K562 (cell line): ENCODE measurements at regions not wholly inside any gene's neighbourhood (a gene's known extent, or its start where the extent isn't known, plus 50 kb on each side); places are given as distances from the start of the nearest gene placed in this dataset.

Source experiments
- ATAC-seq: fragments of 200-7000 bp; cut with Tn5 transposase; 3 replicates; pipeline ENCODE4 v1.9.1; 2020; ENCODE audit warnings: moderate library complexity
- BruUV-seq: library from RNA; stranded (reverse); fragments of 400-500 nt; replicated peaks from 2 replicates; lab custom pipeline; 2021; lab: Mats Ljungman, UMichigan
- CTCF ChIA-PET: fragments of 300-600 bp; formaldehyde crosslinking; extraction: SDS; loops from one replicate; lab custom pipeline; 2021; ENCODE audit warnings: low intra/inter-chr PET ratio; lab: Yijun Ruan, JAX
- POLR2A ChIA-PET: fragments of 300-600, 350-650 bp; sonication (Branson Sonifier 250); formaldehyde crosslinking; extraction: SDS; loops from one replicate; lab custom pipeline; 2021; ENCODE audit warnings: antibody characterized with exemption, inconsistent platforms; lab: Yijun Ruan, JAX
- DNase-seq, 4 experiments: peaks; one replicate each; pipeline versions ENCODE4 v3.0.0 to v3.0.0-alpha.2; 2011 to 2018; ENCODE audit warnings: low spot score in 3 of 4, mixed read lengths in 3 of 4; ENCODE audit errors: extremely low read depth in 1 of 4
- FAIRE-seq: peaks from 2 replicates; lab custom pipeline; 2011; peaks lifted over from hg19 to GRCh38; lab: Jason Lieb, UNC
- H2AFZ ChIP-seq: 2 replicates; pipeline ENCODE4 v1.6.0; 2011; ENCODE audit warnings: low read depth, low read length, control low read depth, inconsistent platforms
- H3K27ac ChIP-seq: fragments of 200-600 bp; 3 replicates; pipeline ENCODE4 v1.8.0; 2011; ENCODE audit warnings: low read depth, mild to moderate bottlenecking, control low read depth, inconsistent platforms, low read length, moderate library complexity, mixed read lengths; ENCODE audit errors: extremely low read depth
- H3K27me3 ChIP-seq, 2 experiments: fragments of 300-600 bp in 1 of 2; 2 replicates in 1 of 2; 3 replicates in 1 of 2; pipeline versions ENCODE4 v1.6.0 to v1.8.0; 2011; ENCODE audit warnings: inconsistent platforms in 2 of 2, low read length in 2 of 2, mild to moderate bottlenecking in 1 of 2, mixed read lengths in 1 of 2, moderate library complexity in 1 of 2; ENCODE audit not compliant: control insufficient read depth in 2 of 2, insufficient read depth in 2 of 2
- H3K36me3 ChIP-seq: fragments of 300-600 bp; 3 replicates; pipeline ENCODE4 v1.8.0; 2011; ENCODE audit warnings: mild to moderate bottlenecking, low read length, inconsistent platforms; ENCODE audit not compliant: control insufficient read depth, insufficient read depth
- H3K4me1 ChIP-seq, 2 experiments: fragments of 200-600 bp in 1 of 2; replicated peaks in 1 of 2; 2 replicates in 1 of 2; 3 replicates in 1 of 2; pipeline versions ENCODE4 v1.5.1 to v1.8.0; 2011; ENCODE audit warnings: inconsistent platforms in 2 of 2, low read length in 2 of 2, mild to moderate bottlenecking in 1 of 2, mixed read lengths in 1 of 2, moderate library complexity in 1 of 2; ENCODE audit not compliant: control insufficient read depth in 2 of 2, insufficient read depth in 2 of 2
- H3K4me2 ChIP-seq: 2 replicates; pipeline ENCODE4 v1.6.1; 2011; ENCODE audit warnings: low read length, control low read depth, inconsistent platforms, mixed read lengths; ENCODE audit not compliant: insufficient read depth
- H3K4me3 ChIP-seq: fragments of 200-600 bp; sonication (generic), shearing (Covaris generic); 2 replicates; pipeline ENCODE4 v1.5.1; 2016; ENCODE audit warnings: control low read depth, inconsistent platforms
- H3K79me2 ChIP-seq: fragments of 200-600 bp; 3 replicates; pipeline ENCODE4 v1.8.0; 2011; ENCODE audit warnings: low read length, inconsistent platforms; ENCODE audit not compliant: control insufficient read depth, insufficient read depth
- H3K9ac ChIP-seq, 2 experiments: 2 replicates each; pipeline versions ENCODE4 v1.6.0 to v1.6.1; 2011; ENCODE audit warnings: low read depth in 2 of 2, low read length in 2 of 2, control low read depth in 1 of 2, inconsistent platforms in 1 of 2, mild to moderate bottlenecking in 1 of 2, mixed read lengths in 1 of 2; ENCODE audit not compliant: insufficient read depth in 1 of 2
- H3K9me1 ChIP-seq: one replicate; pipeline ENCODE4 v1.6.0; 2011; ENCODE audit warnings: inconsistent platforms, mild to moderate bottlenecking, low read length, moderate library complexity; ENCODE audit not compliant: control insufficient read depth, insufficient read depth
- H3K9me3 ChIP-seq: replicated peaks from 2 replicates; pipeline ENCODE4 v1.5.1; 2011; ENCODE audit warnings: low read depth, low read length, inconsistent platforms; ENCODE audit not compliant: control insufficient read depth, insufficient read depth
- H4K20me1 ChIP-seq: replicated peaks from 2 replicates; pipeline ENCODE4 v1.6.1; 2011; ENCODE audit warnings: low read length, inconsistent platforms, mixed read lengths; ENCODE audit not compliant: control insufficient read depth, insufficient read depth
- BDP1 ChIP-seq: IDR thresholded peaks from 3 replicates; pipeline ENCODE4 v1.6.1; 2011; ENCODE audit not compliant: insufficient read length, insufficient read depth
- BMI1 ChIP-seq: fragments of 150-350 bp; IDR thresholded peaks from 2 replicates; pipeline ENCODE4 v1.6.1; 2014; ENCODE audit warnings: low read length
- BRD9 ChIP-seq: fragments of 450-650 bp; IDR thresholded peaks from 2 replicates; pipeline ENCODE4 v1.6.1; 2018; ENCODE audit warnings: low read depth; ENCODE audit not compliant: partially characterized antibody
- CEBPB ChIP-seq: fragments of 450-650 bp; IDR thresholded peaks from 2 replicates; pipeline ENCODE4 v1.6.1; 2016; ENCODE audit warnings: missing genetic modification characterization, missing compliant biosample characterization
- CREBBP ChIP-seq: IDR thresholded peaks from one replicate; pipeline ENCODE4 v1.6.1; 2012; ENCODE audit warnings: low read depth, mild to moderate bottlenecking, control low read depth, inconsistent platforms, low read length
- HNRNPLL ChIP-seq: fragments of 200-400 bp; formaldehyde crosslinking; IDR thresholded peaks from 2 replicates; pipeline ENCODE4 v1.6.1; 2017; ENCODE audit warnings: low read length, low read depth, mild to moderate bottlenecking; ENCODE audit not compliant: poor library complexity, severe bottlenecking
- JUN ChIP-seq, 2 experiments: sonication (generic) in 1 of 2; formaldehyde crosslinking in 1 of 2; IDR thresholded peaks; 2 replicates each; pipeline versions ENCODE4 v1.6.1 to v1.8.0; 2012 to 2022; ENCODE audit warnings: borderline replicate concordance in 2 of 2, mild to moderate bottlenecking in 2 of 2, improper control_type of control experiment in 1 of 2, low read depth in 1 of 2, low read length in 1 of 2, missing genetic modification reagents in 1 of 2
- LARP7 ChIP-seq: fragments of 450-650 bp; IDR thresholded peaks from 2 replicates; pipeline ENCODE4 v1.6.1; 2016
- MEF2D ChIP-seq: conservative IDR thresholded peaks from 2 replicates; pipeline ENCODE4 v1.6.1; 2016; ENCODE audit warnings: low read depth, missing genetic modification characterization, missing compliant biosample characterization
- MNT ChIP-seq, 2 experiments: fragments of 450-650 bp; conservative IDR thresholded peaks; 2 replicates each; pipeline ENCODE4 v1.6.1; 2017; ENCODE audit warnings: mild to moderate bottlenecking in 2 of 2, moderate library complexity in 2 of 2
- NR3C1 ChIP-seq: sonication (generic); formaldehyde crosslinking; IDR thresholded peaks from 2 replicates; pipeline ENCODE4 v1.8.1; 2022; ENCODE audit warnings: missing genetic modification reagents
- POLR2AphosphoS5 ChIP-seq: IDR thresholded peaks from 2 replicates; pipeline ENCODE4 v1.6.1; 2011; ENCODE audit warnings: mild to moderate bottlenecking, low read depth, low read length, moderate library complexity; ENCODE audit not compliant: control insufficient read depth, insufficient read depth
- PYGO2 ChIP-seq: fragments of 450-650 bp; IDR thresholded peaks from 2 replicates; pipeline ENCODE4 v1.6.1; 2016; ENCODE audit warnings: mild to moderate bottlenecking, missing genetic modification characterization, moderate library complexity, missing compliant biosample characterization
- SAFB2 ChIP-seq: fragments of 200-400 bp; formaldehyde crosslinking; IDR thresholded peaks from 2 replicates; pipeline ENCODE4 v1.6.1; 2018; ENCODE audit warnings: borderline replicate concordance, low read length, low read depth, moderate library complexity; ENCODE audit not compliant: severe bottlenecking
- ZFP1 ChIP-seq: fragments of 450-650 bp; formaldehyde crosslinking; IDR thresholded peaks from 2 replicates; pipeline ENCODE4 v1.4.0; 2020; ENCODE audit warnings: mild to moderate bottlenecking, mixed read lengths
- ZNF695 ChIP-seq: fragments of 450-650 bp; formaldehyde crosslinking; IDR thresholded peaks from 2 replicates; pipeline ENCODE4 v1.4.0; 2020; ENCODE audit warnings: mild to moderate bottlenecking, moderate library complexity
- WGBS: fragments of 100-300 bp; shearing (Covaris generic); methylation state at CpG from one replicate; pipeline ENCODE4 v1.1.6; 2016; ENCODE audit warnings: low coverage, mixed read lengths; ENCODE audit not compliant: insufficient coverage; ENCODE audit errors: missing lambda C conversion rate; 5-methylcytosine and 5-hydroxymethylcytosine counted together
- in situ Hi-C: fragments of 300-500 bp; cut with MboI; formaldehyde crosslinking; loops from 4 replicates; pipeline ENCODE4 v1.15.0; 2018; ENCODE audit warnings: inconsistent platforms, mixed read lengths
- intact Hi-C: fragments of 100-400 bp; cut with micrococcal nuclease; formaldehyde crosslinking; loops from 2 replicates; pipeline ENCODE4 v1.14.2; 2022
- TF ChIP-seq, protein P1 (sequence below): IDR thresholded peaks from 2 replicates; pipeline ENCODE4 v1.6.1; 2016; ENCODE audit warnings: missing genetic modification characterization, missing compliant biosample characterization
- TF ChIP-seq, protein P2 (sequence below): fragments of 450-650 bp; conservative IDR thresholded peaks from 2 replicates; pipeline ENCODE4 v1.6.1; 2016; ENCODE audit warnings: missing genetic modification characterization, low read depth, mild to moderate bottlenecking, control low read depth, missing compliant biosample characterization

GRCh38 chrX:2596045-2596444, 95.0 kb upstream of the CD99 start (continued):
- TF ChIP-seq, protein P1, sequence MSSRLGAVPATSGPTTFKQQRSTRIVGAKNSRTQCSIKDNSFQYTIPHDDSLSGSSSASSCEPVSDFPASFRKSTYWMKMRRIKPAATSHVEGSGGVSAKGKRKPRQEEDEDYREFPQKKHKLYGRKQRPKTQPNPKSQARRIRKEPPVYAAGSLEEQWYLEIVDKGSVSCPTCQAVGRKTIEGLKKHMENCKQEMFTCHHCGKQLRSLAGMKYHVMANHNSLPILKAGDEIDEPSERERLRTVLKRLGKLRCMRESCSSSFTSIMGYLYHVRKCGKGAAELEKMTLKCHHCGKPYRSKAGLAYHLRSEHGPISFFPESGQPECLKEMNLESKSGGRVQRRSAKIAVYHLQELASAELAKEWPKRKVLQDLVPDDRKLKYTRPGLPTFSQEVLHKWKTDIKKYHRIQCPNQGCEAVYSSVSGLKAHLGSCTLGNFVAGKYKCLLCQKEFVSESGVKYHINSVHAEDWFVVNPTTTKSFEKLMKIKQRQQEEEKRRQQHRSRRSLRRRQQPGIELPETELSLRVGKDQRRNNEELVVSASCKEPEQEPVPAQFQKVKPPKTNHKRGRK = no peak
- TF ChIP-seq, protein P2, sequence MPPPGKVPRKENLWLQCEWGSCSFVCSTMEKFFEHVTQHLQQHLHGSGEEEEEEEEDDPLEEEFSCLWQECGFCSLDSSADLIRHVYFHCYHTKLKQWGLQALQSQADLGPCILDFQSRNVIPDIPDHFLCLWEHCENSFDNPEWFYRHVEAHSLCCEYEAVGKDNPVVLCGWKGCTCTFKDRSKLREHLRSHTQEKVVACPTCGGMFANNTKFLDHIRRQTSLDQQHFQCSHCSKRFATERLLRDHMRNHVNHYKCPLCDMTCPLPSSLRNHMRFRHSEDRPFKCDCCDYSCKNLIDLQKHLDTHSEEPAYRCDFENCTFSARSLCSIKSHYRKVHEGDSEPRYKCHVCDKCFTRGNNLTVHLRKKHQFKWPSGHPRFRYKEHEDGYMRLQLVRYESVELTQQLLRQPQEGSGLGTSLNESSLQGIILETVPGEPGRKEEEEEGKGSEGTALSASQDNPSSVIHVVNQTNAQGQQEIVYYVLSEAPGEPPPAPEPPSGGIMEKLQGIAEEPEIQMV = no peak
- TF ChIP-seq ZNF695 (CRISPR knock-in tag) = no peak
- TF ChIP-seq JUN (IDR thresholded peaks at IDR 0.05; ENCODE audit: borderline replicate concordance, low read depth, low read length) = no peak
- no peak for TF ChIP-seq JUN (CRISPR knock-in tag; IDR thresholded peaks at IDR 0.05; ENCODE audit: borderline replicate concordance)

GRCh38 chrX:2595258-2595657, 94.5 kb upstream of the DHRSX start:
- Histone ChIP-seq H3K4me1 (no peaks in the 10 kb centered on the region), H3K79me2 (no peaks in the 10 kb centered on the region), H3K36me3 (no peaks in the 10 kb centered on the region), H3K27ac (no peak overlapping the region), H3K9me3 (no peaks in the 10 kb centered on the region), H3K27me3 (no peaks in the 10 kb centered on the region), H3K9ac (no peak overlapping the region), H3K4me3 (no peak overlapping the region), H4K20me1 (no peaks in the 10 kb centered on the region), H3K4me2 (no peak overlapping the region), H3K9me1 (no peaks in the 10 kb centered on the region), H2AFZ (no peak overlapping the region)
- TF ChIP-seq BMI1 = no peak
- TF ChIP-seq MEF2D (tag) = no peak
- no peak for TF ChIP-seq LARP7
- TF ChIP-seq CEBPB (tag) = no peak
- TF ChIP-seq POLR2AphosphoS5 = no peak
- no peak for TF ChIP-seq CREBBP
- TF ChIP-seq BDP1 = no peak
- TF ChIP-seq BRD9 = no peak
- TF ChIP-seq ZFP1 (CRISPR knock-in tag) = no peak
- TF ChIP-seq MNT (conservative IDR thresholded peaks at IDR 0.05) = no peak
- TF ChIP-seq HNRNPLL = no peak
- no peak for TF ChIP-seq SAFB2
- TF ChIP-seq PYGO2 (tag) = no peak
- no peak for TF ChIP-seq NR3C1
- intact Hi-C loops (no loop called here), in situ Hi-C loops (loop anchor here (25.0 kb wide), 1 partner anchor 708 kb away; no protein-coding TSS in a partner anchor)
- FAIRE-seq (no peak), ATAC-seq (no peak), DNase-seq (no peak)
- BruUV-seq = no TSS peak
- ChIA-PET POLR2A (no interaction called here), CTCF (no interaction called here)
- WGBS = 28% methylated on average over 4 of the region's 5 CpGs
